H9 (cell line): ENCODE measurements at regions not wholly inside any gene's neighbourhood (a gene's known extent, or its start where the extent isn't known, plus 50 kb on each side); places are given as distances from the start of the nearest gene placed in this dataset.

Source experiments
- DNase-seq: peaks from one replicate; pipeline ENCODE4 v3.0.0-alpha.2; 2017
- H2AFZ ChIP-seq: one replicate; pipeline ENCODE4 v1.6.1; 2013; ENCODE audit warnings: mild to moderate bottlenecking, low read length, control low read depth, moderate library complexity
- H2AK5ac ChIP-seq: 2 replicates; pipeline ENCODE4 v1.6.1; 2013; ENCODE audit warnings: low read length, control low read depth, mixed read lengths; ENCODE audit not compliant: insufficient read length
- H2BK120ac ChIP-seq: one replicate; pipeline ENCODE4 v1.6.1; 2013; ENCODE audit warnings: low read depth, mild to moderate bottlenecking, low read length, control low read depth, inconsistent platforms; ENCODE audit not compliant: poor library complexity, severe bottlenecking
- H2BK12ac ChIP-seq: 2 replicates; pipeline ENCODE4 v1.6.1; 2013; ENCODE audit warnings: low read length, control low read depth, mixed read lengths, low read depth; ENCODE audit not compliant: insufficient read length
- H2BK15ac ChIP-seq: 2 replicates; pipeline ENCODE4 v1.6.1; 2013; ENCODE audit warnings: low read depth, low read length, control low read depth
- H2BK20ac ChIP-seq: one replicate; pipeline ENCODE4 v1.6.1; 2013; ENCODE audit warnings: low read depth, mild to moderate bottlenecking, low read length, control low read depth, inconsistent platforms; ENCODE audit not compliant: poor library complexity, severe bottlenecking
- H2BK5ac ChIP-seq: 2 replicates; pipeline ENCODE4 v1.6.1; 2013; ENCODE audit warnings: low read length, control low read depth, mixed read lengths; ENCODE audit not compliant: insufficient read length
- H3K14ac ChIP-seq: 2 replicates; pipeline ENCODE4 v1.6.1; 2013; ENCODE audit warnings: low read length, control low read depth; ENCODE audit not compliant: insufficient read depth
- H3K18ac ChIP-seq: 2 replicates; pipeline ENCODE4 v1.6.1; 2013; ENCODE audit warnings: low read depth, mild to moderate bottlenecking, mixed read lengths, low read length, control low read depth; ENCODE audit not compliant: insufficient read length
- H3K23ac ChIP-seq: 2 replicates; pipeline ENCODE4 v1.6.1; 2013; ENCODE audit warnings: low read length, control low read depth, mixed read lengths, low read depth; ENCODE audit not compliant: insufficient read length
- H3K23me2 ChIP-seq: 2 replicates; pipeline ENCODE4 v1.6.1; 2013; ENCODE audit warnings: low read depth, mild to moderate bottlenecking, mixed read lengths, low read length, control low read depth; ENCODE audit not compliant: insufficient read length, poor library complexity, severe bottlenecking
- H3K27ac ChIP-seq: 2 replicates; pipeline ENCODE4 v1.5.1; 2013; ENCODE audit warnings: low read length, control low read depth, mixed read lengths, low read depth; ENCODE audit not compliant: insufficient read length
- H3K27me3 ChIP-seq: 2 replicates; pipeline ENCODE4 v1.6.1; 2013; ENCODE audit warnings: low read length, control low read depth, inconsistent platforms; ENCODE audit not compliant: insufficient read depth
- H3K4ac ChIP-seq: 2 replicates; pipeline ENCODE4 v1.6.1; 2013; ENCODE audit warnings: low read depth, mild to moderate bottlenecking, control low read depth, inconsistent platforms, low read length, moderate library complexity
- H3K4me1 ChIP-seq: 2 replicates; pipeline ENCODE4 v1.6.1; 2013; ENCODE audit warnings: low read length, control low read depth, inconsistent platforms; ENCODE audit not compliant: insufficient read depth
- H3K4me2 ChIP-seq: 2 replicates; pipeline ENCODE4 v1.6.1; 2013; ENCODE audit warnings: low read length, control low read depth, mixed read lengths; ENCODE audit not compliant: insufficient read length, insufficient read depth
- H3K56ac ChIP-seq: 2 replicates; pipeline ENCODE4 v1.6.1; 2013; ENCODE audit warnings: low read depth, mild to moderate bottlenecking, mixed read lengths, low read length, control low read depth; ENCODE audit not compliant: insufficient read length
- H3K79me1 ChIP-seq: 2 replicates; pipeline ENCODE4 v1.6.1; 2013; ENCODE audit warnings: low read depth, mild to moderate bottlenecking, moderate library complexity, low read length, control low read depth, inconsistent platforms; ENCODE audit not compliant: insufficient read depth, poor library complexity, severe bottlenecking
- H3K79me2 ChIP-seq: 2 replicates; pipeline ENCODE4 v1.6.1; 2013; ENCODE audit warnings: low read length, control low read depth, inconsistent platforms; ENCODE audit not compliant: insufficient read depth
- H3K9ac ChIP-seq: 2 replicates; pipeline ENCODE4 v1.6.1; 2013; ENCODE audit warnings: low read length, control low read depth, mixed read lengths; ENCODE audit not compliant: insufficient read length; ENCODE audit errors: extremely low read depth
- H3K9me3 ChIP-seq: one replicate; pipeline ENCODE4 v1.6.1; 2013; ENCODE audit warnings: low read depth, low read length, inconsistent platforms; ENCODE audit not compliant: control insufficient read depth
- H3T11ph ChIP-seq: one replicate; pipeline ENCODE4 v1.6.1; 2013; ENCODE audit warnings: mild to moderate bottlenecking, low read length, control low read depth, inconsistent platforms
- H4K20me1 ChIP-seq: one replicate; pipeline ENCODE4 v1.6.1; 2013; ENCODE audit not compliant: control insufficient read depth, insufficient read length, insufficient read depth
- H4K5ac ChIP-seq: 2 replicates; pipeline ENCODE4 v1.6.1; 2013; ENCODE audit warnings: low read depth, mild to moderate bottlenecking, mixed read lengths, low read length, control low read depth; ENCODE audit not compliant: insufficient read length
- H4K8ac ChIP-seq: replicated peaks from 2 replicates; pipeline ENCODE4 v1.6.1; 2013; ENCODE audit warnings: low read length, control low read depth, mixed read lengths, low read depth; ENCODE audit not compliant: insufficient read length
- H4K91ac ChIP-seq: 2 replicates; pipeline ENCODE4 v1.6.1; 2013; ENCODE audit warnings: low read depth, mild to moderate bottlenecking, moderate library complexity, mixed read lengths, low read length, control low read depth; ENCODE audit not compliant: insufficient read length
- H3K27ac Mint-ChIP-seq, 3 experiments: 2 replicates in 2 of 3; 3 replicates in 1 of 3; pipeline ENCODE4 v1.8.0; 2020 to 2021; ENCODE audit warnings: mixed read lengths in 3 of 3, mild to moderate bottlenecking in 1 of 3, moderate library complexity in 1 of 3
- H3K27me3 Mint-ChIP-seq: 2 replicates; pipeline ENCODE4 v1.8.0; 2021; ENCODE audit warnings: low read depth, mild to moderate bottlenecking, moderate library complexity, mixed read lengths
- H3K36me3 Mint-ChIP-seq, 3 experiments: 2 replicates in 2 of 3; 3 replicates in 1 of 3; pipeline ENCODE4 v1.8.0; 2020 to 2021; ENCODE audit warnings: low read depth in 3 of 3, mixed read lengths in 3 of 3; ENCODE audit not compliant: insufficient read depth in 1 of 3
- H3K4me1 Mint-ChIP-seq, 2 experiments: 2 replicates each; pipeline ENCODE4 v1.8.0; 2020; ENCODE audit warnings: mixed read lengths in 2 of 2
- H3K4me3 Mint-ChIP-seq, 2 experiments: 2 replicates in 1 of 2; 3 replicates in 1 of 2; pipeline ENCODE4 v1.8.0; 2020 to 2021; ENCODE audit warnings: mild to moderate bottlenecking in 2 of 2, mixed read lengths in 2 of 2, moderate library complexity in 1 of 2
- H3K9me3 Mint-ChIP-seq, 2 experiments: 2 replicates in 1 of 2; 3 replicates in 1 of 2; pipeline ENCODE4 v1.8.0; 2020; ENCODE audit warnings: mild to moderate bottlenecking in 2 of 2, mixed read lengths in 2 of 2, moderate library complexity in 1 of 2
- WGBS: extraction: QIAGEN DNeasy Blood & Tissue Kit; methylation state at CpG from one replicate; pipeline ENCODE4 v1.1.7; 2013; ENCODE audit warnings: missing lambda C conversion rate, low lambda C conversion rate, mixed read lengths; ENCODE audit not compliant: insufficient read length; ENCODE audit errors: extremely low coverage; 5-methylcytosine and 5-hydroxymethylcytosine counted together
- TF ChIP-seq, protein P1 (sequence below): fragments of 200-600 bp; sonication (generic); conservative IDR thresholded peaks from 3 replicates; pipeline ENCODE4 v1.8.0; 2021; ENCODE audit warnings: antibody characterized with exemption, mild to moderate bottlenecking

DNA sequence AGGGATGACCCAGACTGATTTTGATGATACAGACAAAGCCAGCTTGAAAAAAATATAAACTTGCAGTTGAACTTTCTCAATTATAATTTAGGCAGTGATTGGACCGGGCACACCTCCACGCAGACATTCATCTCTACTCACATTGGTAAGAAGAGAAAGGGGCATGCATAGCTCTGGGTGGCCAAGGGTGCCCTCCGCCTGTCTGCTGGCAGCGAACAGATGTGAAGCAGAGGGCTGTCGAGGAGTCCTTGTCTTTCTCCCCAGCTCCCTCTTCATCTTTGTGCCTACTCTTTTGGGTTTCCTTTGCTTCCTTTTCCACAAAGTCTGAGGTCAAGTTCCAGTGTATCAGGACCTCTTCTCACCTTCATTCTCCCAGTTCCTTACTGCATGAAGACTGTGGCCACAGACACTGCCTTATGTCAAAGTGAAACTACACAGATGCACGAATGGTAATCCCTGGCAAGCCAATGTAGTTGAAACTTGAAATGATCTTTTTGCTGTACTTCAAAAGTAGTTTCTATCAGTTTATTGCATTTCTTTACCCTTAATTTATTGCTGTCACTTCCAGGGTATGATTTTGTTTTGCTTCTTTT, 343.7 kb upstream of the SOX9 start:
- no peak overlapping the region for H4K5ac ChIP-seq
- no peak overlapping the region for H3T11ph ChIP-seq
- H2BK120ac ChIP-seq = no peak overlapping the region
- H4K8ac ChIP-seq = no peak overlapping the region
- no peak overlapping the region for H3K23ac ChIP-seq
- WGBS = no CpG with 5 or more reads among the region's 6 CpGs
- no peaks in the 10 kb centered on the region for H3K27me3 ChIP-seq
- no peak overlapping the region for H3K18ac ChIP-seq
- no peak overlapping the region for H3K14ac ChIP-seq
- no peak overlapping the region for H2BK20ac ChIP-seq
- H3K23me2 ChIP-seq = no peaks in the 10 kb centered on the region
- H3K27ac ChIP-seq = no peak overlapping the region
- no peaks in the 10 kb centered on the region for H3K9me3 Mint-ChIP-seq
- no peak overlapping the region for H3K9ac ChIP-seq
- H4K20me1 ChIP-seq = no peaks in the 10 kb centered on the region
- H3K56ac ChIP-seq = peak overlapping the region; percentile 46
- no peak overlapping the region for H2BK5ac ChIP-seq
- H3K27ac Mint-ChIP-seq = no peak overlapping the region; a peak in 1 of 7 replicates
- H2BK12ac ChIP-seq = no peak overlapping the region
- H3K4me3 Mint-ChIP-seq = no peak overlapping the region
- H3K36me3 Mint-ChIP-seq = no peaks in the 10 kb centered on the region; a peak in 1 of 7 replicates
- H3K4me2 ChIP-seq = no peak overlapping the region
- no peak for DNase-seq
- no peaks in the 10 kb centered on the region for H3K79me2 ChIP-seq
- H3K27me3 Mint-ChIP-seq = no peaks in the 10 kb centered on the region
- H3K4me1 ChIP-seq = no peaks in the 10 kb centered on the region
- H2AFZ ChIP-seq = no peak overlapping the region
- no peak overlapping the region for H2BK15ac ChIP-seq
- no peaks in the 10 kb centered on the region for H3K9me3 ChIP-seq
- no peak overlapping the region for H2AK5ac ChIP-seq
- no peaks in the 10 kb centered on the region for H3K79me1 ChIP-seq
- H3K4me1 Mint-ChIP-seq = no peaks in the 10 kb centered on the region
- H4K91ac ChIP-seq = no peak overlapping the region
- TF ChIP-seq, protein P1, sequence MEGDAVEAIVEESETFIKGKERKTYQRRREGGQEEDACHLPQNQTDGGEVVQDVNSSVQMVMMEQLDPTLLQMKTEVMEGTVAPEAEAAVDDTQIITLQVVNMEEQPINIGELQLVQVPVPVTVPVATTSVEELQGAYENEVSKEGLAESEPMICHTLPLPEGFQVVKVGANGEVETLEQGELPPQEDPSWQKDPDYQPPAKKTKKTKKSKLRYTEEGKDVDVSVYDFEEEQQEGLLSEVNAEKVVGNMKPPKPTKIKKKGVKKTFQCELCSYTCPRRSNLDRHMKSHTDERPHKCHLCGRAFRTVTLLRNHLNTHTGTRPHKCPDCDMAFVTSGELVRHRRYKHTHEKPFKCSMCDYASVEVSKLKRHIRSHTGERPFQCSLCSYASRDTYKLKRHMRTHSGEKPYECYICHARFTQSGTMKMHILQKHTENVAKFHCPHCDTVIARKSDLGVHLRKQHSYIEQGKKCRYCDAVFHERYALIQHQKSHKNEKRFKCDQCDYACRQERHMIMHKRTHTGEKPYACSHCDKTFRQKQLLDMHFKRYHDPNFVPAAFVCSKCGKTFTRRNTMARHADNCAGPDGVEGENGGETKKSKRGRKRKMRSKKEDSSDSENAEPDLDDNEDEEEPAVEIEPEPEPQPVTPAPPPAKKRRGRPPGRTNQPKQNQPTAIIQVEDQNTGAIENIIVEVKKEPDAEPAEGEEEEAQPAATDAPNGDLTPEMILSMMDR = no peak
- H3K4ac ChIP-seq = no peak overlapping the region
